ENCODE measurements at regions not wholly inside any gene's neighbourhood (a gene's known extent, or its start where the extent isn't known, plus 50 kb on each side); places are given as distances from the start of the nearest gene placed in this dataset.

- no peaks in the 10 kb centered on the region for H3K27me3 ChIP-seq
- peaks cover 5% of the 10 kb centered on the region for H3F3A ChIP-seq (ENCODE audit: low read depth)
- H3K79me2 ChIP-seq (ENCODE audit: low read depth): no peaks in the 10 kb centered on the region
- no peak overlapping the region for H3K4me3 ChIP-seq
- no peak overlapping the region for H3K9ac ChIP-seq
- TF ChIP-seq CTCF (IDR thresholded peaks at IDR 0.05) (no peak), EZH2phosphoT487 (IDR thresholded peaks at IDR 0.05) (no peak), EZH2 (IDR thresholded peaks at IDR 0.05) (no peak)
- no peak overlapping the region for H3K4me3 Mint-ChIP-seq
- DNase-seq (ENCODE audit: low spot score): no peak
- no peaks in the 10 kb centered on the region for H3K36me3 ChIP-seq
- no peak overlapping the region for H3K4me2 ChIP-seq
- H3K27ac ChIP-seq: no peak overlapping the region
- peaks cover 6% of the 10 kb centered on the region for H3K27me3 Mint-ChIP-seq (ENCODE audit: insufficient read depth, low read depth)
- H3K27ac Mint-ChIP-seq: no peak overlapping the region
- H3K4me1 ChIP-seq: no peaks in the 10 kb centered on the region
- H3K4me1 Mint-ChIP-seq: peaks cover 11% of the 10 kb centered on the region
- H4K20me1 ChIP-seq (ENCODE audit: low read depth): no peaks in the 10 kb centered on the region
- H2AFZ ChIP-seq (replicated peaks): no peak overlapping the region
- no peaks in the 10 kb centered on the region for H3K9me3 ChIP-seq (ENCODE audit: low read depth)
- peaks cover 8% of the 10 kb centered on the region for H3K9me3 Mint-ChIP-seq
- no peaks in the 10 kb centered on the region for H3K36me3 Mint-ChIP-seq
Measured at GRCh38 chr1:5812295-5812694, 179.9 kb downstream of the NPHP4 start.

- H3K27me3 Mint-ChIP-seq (ENCODE audit: insufficient read depth, low read depth): peaks cover 6% of the 10 kb centered on the region
- Histone ChIP-seq H3K4me1 (no peaks in the 10 kb centered on the region), H3K4me2 (no peak overlapping the region), H3K27me3 (no peaks in the 10 kb centered on the region), H3K27ac (no peak overlapping the region), H3K36me3 (no peaks in the 10 kb centered on the region), H2AFZ (replicated peaks) (no peak overlapping the region), H3K9me3 (ENCODE audit: low read depth) (no peaks in the 10 kb centered on the region), H3F3A (ENCODE audit: low read depth) (peaks cover 5% of the 10 kb centered on the region), H4K20me1 (ENCODE audit: low read depth) (no peaks in the 10 kb centered on the region), H3K4me3 (no peak overlapping the region), H3K9ac (no peak overlapping the region), H3K79me2 (ENCODE audit: low read depth) (no peaks in the 10 kb centered on the region)
- peaks cover 4% of the 10 kb centered on the region for H3K9me3 Mint-ChIP-seq
- peaks cover 11% of the 10 kb centered on the region for H3K4me1 Mint-ChIP-seq
- TF ChIP-seq EZH2 (IDR thresholded peaks at IDR 0.05) (no peak), CTCF (IDR thresholded peaks at IDR 0.05) (no peak), EZH2phosphoT487 (IDR thresholded peaks at IDR 0.05) (no peak)
- no peak overlapping the region for H3K4me3 Mint-ChIP-seq
- no peak overlapping the region for H3K27ac Mint-ChIP-seq
- no peaks in the 10 kb centered on the region for H3K36me3 Mint-ChIP-seq
- peak; percentile 31 for DNase-seq (ENCODE audit: low spot score)
Measured at GRCh38 chr1:5811419-5811818, 180.8 kb downstream of the NPHP4 start.

- Histone ChIP-seq H3K4me3 (no peak overlapping the region), H3K27ac (no peak overlapping the region), H3K36me3 (no peaks in the 10 kb centered on the region), H3K4me2 (no peak overlapping the region), H3K9ac (no peak overlapping the region), H3K79me2 (ENCODE audit: low read depth) (no peaks in the 10 kb centered on the region), H3F3A (ENCODE audit: low read depth) (peaks cover 5% of the 10 kb centered on the region), H3K9me3 (ENCODE audit: low read depth) (no peaks in the 10 kb centered on the region), H4K20me1 (ENCODE audit: low read depth) (no peaks in the 10 kb centered on the region), H3K4me1 (no peaks in the 10 kb centered on the region), H2AFZ (replicated peaks) (no peak overlapping the region), H3K27me3 (no peaks in the 10 kb centered on the region)
- peaks cover 2% of the 10 kb centered on the region for H3K27me3 Mint-ChIP-seq (ENCODE audit: insufficient read depth, low read depth)
- H3K4me3 Mint-ChIP-seq: no peak overlapping the region
- TF ChIP-seq EZH2phosphoT487 (IDR thresholded peaks at IDR 0.05) (no peak), CTCF (IDR thresholded peaks at IDR 0.05) (no peak), EZH2 (IDR thresholded peaks at IDR 0.05) (no peak)
- no peaks in the 10 kb centered on the region for H3K36me3 Mint-ChIP-seq
- H3K27ac Mint-ChIP-seq: no peak overlapping the region
- no peak for DNase-seq (ENCODE audit: low spot score)
- H3K9me3 Mint-ChIP-seq: no peaks in the 10 kb centered on the region
- H3K4me1 Mint-ChIP-seq: peaks cover 11% of the 10 kb centered on the region
Measured at GRCh38 chr1:5810553-5811270, 181.5 kb downstream of the NPHP4 start.

All from neural progenitor cell (in vitro differentiated cells).